Activated T-cell treated with anti-CD3 and anti-CD28 coated beads for 1 hour (primary cell): ENCODE measurements at regions not wholly inside any gene's neighbourhood (a gene's known extent, or its start where the extent isn't known, plus 50 kb on each side); places are given as distances from the start of the nearest gene placed in this dataset.

Experiments used
- DNase-seq: peaks from one replicate; pipeline ENCODE4 v3.0.0-alpha.2; 2020; ENCODE audit warnings: low read depth

DNA sequence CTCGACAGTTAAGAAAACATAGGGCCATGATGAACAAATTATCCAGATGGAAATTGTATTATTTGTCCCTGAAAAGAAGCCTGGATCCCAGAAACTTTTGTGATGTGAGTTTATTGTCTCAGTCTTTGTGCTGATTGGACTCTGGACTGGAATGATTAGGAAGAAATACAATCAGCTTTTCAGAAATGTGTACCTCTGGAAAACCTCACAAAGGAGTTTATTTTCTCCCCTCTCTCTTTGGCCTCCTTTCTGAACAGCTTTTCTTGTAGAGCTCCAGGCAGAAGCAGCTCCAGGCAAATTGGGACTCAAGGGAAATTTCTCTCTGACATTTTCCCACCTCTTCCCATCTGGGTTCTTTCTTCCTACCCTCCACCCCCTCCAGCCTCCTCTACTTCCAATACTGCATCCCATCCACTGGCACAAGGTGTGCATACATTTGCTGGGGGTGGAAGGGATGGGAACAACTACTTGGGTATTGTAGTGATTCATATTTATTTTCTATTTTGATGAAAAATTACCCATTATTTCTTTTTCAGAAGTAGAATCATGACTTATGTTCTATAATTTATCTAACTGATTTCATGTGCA, 119.7 kb downstream of the CD47 start:
- no peak for DNase-seq

DNA sequence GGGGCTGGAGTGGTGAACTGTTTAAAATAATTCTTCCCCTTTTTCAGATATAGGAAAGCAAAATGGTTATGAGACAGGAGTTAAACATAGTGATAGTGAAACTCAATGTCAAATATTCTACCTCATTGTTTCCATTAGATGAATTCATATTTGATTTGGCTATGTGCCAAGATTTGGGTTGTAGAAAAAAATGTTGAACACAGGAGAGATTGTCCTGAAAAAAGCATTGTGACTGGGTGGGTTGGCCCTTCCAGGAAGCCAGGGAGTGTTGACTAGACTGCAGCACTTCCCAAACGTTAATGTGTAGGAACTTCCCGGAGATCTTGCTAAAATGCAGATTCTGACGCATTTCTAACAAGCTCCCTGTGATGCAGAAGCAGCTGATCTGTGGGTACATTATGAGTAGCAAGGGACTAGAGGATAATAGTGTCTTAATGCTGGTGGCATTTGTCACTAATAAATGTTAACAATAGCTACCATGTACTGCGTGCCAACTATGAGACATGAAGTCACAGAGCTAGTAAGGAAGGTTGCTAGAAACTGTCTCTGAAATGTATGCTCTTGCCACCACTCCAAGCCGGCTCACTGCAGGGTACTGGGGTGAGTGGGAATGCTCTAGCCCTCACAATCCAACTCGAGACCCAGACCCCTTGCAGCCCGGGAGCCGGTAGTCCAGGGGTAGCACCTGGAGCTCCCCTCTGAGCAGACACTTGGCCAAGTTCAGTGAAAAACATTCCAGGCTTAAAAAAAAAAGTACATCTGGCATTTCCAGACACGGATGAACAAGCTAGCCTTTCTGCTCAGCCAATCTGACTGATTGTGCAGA, 120.6 kb downstream of the CD47 start:
- no peak for DNase-seq

DNA sequence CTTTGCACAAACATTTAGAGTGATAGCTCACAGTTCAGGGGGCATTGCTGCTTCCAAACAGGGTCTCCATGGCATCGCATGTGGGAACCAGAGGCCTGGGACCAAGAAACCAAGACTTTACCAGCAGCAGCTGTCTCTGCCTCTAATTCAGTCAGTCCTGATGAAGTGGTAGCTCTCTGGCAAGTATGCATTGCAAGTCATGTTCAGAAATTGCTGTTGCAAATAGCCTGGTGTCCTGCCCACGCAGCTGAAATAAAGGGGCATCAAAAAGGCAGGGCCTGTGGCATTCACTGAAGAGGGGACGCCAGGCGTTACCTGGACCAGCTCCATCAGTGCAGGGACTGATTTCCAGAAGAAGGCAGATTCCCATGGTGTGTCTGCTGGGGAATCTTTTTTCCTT, 121.3 kb downstream of the CD47 start:
- no peak for DNase-seq

DNA sequence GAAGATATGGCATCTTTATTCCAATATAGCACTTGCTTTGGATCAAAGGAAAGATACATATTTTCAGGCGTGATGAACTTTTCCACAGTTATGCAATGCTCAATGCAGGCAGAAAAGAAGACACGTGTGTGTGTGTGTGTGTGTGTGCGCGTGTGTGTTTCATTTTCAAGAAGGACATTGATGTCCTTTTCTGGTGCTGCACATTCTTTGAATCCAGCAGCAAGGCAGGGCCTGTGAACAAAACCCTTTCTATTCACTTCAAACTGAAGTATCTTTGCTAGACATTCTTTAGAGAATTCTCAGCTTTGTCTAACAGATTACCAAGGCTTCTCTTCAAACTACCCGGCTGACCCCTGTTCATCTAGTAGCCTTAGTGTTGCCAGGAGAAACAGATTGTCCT, 124.6 kb downstream of the CD47 start:
- DNase-seq: no peak

DNA sequence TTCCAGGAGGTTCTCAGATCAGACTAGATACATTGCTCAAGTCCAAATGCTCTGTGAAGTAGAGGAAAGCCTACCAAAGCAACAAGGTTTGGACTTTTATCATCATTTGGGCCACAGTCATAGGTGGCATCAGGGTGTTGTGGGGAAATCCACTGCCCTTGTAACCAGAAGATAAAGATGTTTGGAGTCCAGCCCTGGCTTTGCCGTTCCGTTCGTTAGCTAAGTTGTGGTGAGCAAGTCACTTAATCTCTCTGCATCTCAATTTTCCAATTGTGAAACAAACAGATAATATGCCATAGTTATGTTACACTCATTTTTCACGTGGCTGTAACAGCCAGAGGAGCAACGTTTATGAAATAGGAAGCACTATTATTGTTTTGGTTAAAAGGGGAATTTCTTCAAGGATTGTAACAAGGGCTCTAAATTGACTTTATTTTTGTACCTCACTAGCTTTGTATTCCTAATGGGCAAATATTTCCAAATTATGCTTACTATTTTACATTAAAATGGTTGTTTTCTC, 125.6 kb downstream of the CD47 start:
- no peak for DNase-seq

DNA sequence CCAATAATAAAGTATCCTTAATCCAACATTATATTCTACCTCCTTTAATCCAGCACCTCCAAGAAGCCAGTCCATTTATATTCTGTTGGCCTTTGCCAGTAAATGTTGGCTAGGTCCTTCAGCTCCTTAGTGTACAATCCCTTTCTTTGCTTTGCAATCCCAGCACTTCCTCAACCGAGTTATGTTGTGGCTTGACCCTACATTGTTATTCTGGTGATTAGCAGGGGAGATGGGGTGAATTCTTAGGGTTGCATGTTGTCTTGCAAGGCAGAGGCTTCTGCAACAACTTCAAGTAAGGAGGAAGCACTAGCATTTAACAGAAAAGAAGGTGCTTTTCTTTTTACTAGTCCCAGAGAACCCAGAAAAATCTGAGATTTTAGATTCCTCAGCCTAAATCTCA, 127.2 kb downstream of the CD47 start:
- DNase-seq: no peak

DNA sequence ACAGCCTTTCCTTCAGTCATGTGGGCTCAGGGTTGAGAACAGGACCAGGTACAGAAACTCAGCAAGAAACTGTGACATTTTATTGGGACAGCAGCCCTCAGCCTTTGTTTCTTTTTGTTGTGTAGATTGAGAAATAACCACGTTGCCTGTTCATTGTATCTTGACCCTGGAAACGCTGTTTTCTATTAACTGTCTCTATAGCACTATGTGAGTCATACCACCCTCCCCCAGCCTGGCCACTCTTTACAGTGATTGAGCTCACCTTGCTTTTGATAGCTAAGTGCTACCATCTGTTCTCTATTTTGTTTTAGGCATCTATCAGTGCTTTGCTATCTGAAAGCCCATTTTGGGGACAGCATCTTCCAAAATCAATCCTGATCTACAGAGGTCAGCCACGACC, 127.9 kb downstream of the CD47 start:
- no peak for DNase-seq

DNA sequence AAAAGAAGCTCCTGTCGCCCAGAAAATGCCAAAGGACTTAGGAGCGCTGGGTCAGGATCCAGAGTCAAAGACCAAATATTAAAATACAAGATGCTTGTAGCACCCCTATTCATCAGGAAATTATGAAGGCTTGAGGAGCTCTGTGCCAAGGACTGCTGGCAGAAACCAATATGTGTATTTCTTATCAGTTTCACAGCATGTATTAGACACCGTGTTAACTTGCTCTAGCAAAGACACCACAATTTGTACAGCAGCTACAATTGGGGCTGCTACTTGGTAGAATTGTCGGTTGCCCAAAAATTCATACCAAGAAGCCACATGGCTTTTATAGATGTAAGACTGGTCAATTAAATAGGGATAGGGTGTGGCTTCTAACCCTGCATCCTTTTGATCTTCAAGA, 128.8 kb downstream of the CD47 start:
- DNase-seq: no peak

DNA sequence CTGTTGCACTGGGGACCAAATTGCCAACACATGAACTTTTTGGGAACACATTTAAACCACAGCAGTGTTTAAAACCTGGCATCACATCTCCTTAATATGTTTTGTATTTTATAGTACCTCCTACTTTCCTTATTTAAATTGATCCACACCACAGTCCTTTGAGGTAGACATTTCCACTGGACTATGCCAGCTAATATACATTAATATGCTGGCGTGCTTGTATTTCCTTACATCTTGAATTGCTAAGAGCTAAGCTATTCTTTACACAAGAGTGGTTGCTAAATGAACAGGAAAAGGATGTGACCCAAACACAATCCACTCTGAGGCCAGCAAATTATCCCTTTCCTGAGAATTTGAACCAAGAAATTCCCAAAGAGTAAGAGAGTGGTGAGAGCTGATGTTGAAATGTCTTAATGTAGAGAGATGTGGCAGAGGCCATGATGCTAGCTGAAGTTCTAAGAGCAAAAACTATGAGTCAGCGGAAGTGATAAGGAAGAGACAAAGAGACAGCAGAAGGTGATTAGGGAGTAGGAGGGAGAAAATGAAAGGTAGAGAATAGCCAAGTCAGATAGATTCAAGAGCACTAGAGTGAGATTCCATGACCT, 131.2 kb downstream of the CD47 start:
- no peak for DNase-seq

DNA sequence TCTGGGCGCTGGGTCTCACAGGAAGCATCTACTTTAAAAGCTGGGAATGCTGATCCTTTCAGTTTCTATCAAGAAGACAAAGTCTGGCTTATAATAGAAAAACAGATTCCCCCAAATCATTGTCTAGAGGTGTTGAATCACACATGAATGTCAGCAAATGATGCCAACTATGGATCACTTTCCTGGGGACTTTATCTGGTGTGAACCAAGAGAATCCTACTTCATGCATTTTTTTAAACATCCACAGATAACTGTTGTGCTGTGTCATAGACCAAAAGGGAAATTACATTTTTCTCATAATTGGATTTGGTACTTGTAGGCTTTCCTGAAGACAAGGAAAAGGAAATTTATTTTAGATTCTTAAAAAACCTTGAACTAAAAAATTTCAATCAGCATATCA, 132.7 kb downstream of the CD47 start:
- no peak for DNase-seq

DNA sequence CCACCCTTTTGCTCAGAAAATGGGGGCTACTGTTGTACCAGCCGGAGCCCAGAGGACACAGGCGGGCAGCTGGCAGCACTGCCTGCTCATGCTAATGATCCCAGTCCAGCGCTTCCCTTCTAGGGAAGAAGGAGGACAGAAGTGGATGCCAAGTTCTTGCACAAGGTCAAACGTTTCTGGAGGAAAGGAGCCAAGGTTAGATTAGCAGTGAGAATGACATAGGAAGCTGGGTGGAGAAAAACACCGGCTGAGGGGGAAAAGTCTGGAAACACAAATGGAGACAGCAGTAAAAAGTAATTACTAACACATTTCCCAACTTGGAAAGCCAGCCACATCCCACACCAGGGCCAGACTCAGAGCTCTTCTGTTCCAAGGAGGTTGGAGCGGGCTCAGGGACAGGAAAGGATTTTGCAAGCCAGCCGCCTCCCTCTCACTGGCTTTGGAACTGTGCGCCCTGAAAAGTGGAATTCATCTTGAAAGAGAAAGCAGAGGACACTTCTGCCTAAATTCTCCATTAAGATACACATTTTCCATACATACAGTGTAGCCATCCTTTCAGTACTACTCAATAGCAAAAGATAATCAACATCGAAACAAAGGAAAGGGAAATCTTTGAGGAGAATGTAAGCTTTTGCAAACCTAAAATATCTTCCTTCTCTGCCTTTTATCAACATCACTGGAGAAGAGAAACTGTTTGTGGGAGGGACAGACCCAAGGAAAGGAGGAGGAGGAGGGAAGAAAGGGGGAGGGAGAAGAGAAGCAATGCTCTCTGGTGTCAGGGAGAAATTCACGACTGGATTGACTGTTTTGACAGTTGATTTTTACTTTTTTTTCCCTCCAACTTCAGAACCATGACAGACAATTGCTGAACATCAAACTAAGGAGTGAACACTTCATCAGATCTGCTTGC, 133.6 kb downstream of the CD47 start:
- DNase-seq: no peak

DNA sequence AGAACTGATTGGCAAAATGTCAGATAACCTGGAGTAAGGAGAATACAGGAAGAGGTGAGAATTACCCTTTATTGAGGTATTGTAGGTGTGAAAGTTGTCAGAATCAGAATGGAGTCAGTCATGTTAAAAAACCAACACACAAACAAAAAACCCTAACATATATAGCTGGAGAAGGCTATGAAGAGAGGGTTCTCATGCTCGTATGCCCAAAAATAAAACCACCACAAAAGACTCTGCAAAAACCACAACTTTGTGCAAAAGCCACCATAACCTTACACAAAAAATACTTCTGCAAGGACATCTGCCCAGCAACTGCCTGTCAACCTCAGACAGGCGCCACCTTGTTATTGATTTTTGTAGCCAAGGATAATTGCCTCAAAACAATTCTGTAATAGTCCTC, 136.0 kb downstream of the CD47 start:
- no peak for DNase-seq

DNA sequence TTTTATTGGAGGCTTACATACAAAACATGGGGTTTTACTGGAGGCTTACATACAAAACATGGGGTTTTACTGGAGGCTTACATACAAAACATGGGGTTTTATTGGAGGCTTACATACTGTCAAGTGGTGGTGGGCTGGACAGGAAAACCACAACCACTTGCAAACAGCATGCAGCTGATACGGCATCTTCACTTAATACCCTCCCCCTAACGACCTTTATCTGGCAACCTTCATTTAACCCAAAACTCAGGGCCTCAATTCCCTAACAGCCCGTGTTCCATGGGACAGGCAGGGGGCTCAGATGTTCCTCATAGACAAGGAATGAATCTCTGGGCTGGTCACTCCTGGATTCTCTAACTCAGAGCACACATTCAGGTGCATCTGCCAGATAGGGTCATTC, 137.1 kb downstream of the CD47 start:
- DNase-seq: no peak

DNA sequence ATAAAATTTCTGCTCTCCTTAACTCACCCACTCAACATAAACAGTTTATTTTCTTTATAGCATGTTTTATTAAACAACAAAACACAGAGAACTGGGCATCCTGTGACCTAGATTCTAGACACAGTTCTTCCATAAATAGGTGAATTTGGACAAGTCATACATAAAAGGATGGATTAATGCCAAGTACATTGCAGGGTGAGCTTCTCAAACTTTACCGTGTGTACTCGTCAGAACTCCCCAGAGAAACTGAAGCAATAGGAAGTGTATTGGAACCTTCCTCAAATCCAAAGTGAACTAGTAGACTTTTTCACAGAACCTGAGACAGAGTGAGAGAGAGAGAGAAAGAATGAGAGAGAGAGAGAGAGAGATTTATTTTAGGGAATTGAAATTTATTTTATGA, 139.7 kb downstream of the CD47 start:
- no peak for DNase-seq

DNA sequence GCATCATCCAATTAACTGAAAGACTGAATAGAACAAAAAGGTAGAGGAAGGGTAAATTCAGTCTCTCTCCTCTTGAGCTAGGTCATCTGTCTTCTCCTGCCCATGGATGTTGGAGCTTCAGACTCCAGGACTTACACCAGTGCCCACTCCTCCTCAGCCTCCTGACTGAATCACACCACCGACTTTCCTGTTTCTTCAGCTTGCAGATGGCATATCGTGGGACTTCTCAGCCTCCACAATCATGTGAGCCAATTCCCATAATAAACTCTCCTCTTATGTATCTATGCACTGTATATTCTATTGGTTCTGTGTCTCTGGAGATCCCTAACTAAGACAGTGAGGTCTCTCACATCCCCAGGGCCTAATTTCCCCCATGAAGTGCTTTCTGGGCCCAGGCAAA, 140.4 kb downstream of the CD47 start:
- no peak for DNase-seq

DNA sequence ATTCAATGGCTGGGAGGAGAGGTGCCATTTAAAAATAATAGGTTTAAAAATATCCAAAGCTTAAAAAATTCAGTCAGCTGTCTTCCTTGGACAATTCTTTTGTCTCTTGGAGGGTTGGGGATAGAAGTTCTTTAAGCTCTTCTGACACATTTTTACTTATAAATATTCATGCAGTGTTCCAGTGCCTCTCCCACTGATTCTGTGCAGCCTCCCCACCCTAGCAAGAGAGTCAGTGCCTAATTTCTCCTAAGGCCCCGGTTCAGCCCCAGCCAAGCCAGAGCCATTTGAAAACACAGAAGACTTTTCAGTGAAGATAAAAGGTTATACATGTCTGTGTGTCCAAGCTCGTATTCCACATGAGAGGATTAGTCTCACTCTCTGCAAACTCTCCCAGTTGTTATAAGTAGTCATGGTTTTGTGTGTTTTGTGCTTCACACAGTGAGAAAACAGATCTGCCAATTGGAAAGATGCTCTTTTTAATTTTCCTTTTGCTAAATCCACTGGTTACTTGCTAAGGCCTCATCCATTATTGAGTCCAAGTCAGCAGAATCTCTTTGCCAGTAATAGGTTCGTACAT, 141.3 kb downstream of the CD47 start:
- DNase-seq: no peak

DNA sequence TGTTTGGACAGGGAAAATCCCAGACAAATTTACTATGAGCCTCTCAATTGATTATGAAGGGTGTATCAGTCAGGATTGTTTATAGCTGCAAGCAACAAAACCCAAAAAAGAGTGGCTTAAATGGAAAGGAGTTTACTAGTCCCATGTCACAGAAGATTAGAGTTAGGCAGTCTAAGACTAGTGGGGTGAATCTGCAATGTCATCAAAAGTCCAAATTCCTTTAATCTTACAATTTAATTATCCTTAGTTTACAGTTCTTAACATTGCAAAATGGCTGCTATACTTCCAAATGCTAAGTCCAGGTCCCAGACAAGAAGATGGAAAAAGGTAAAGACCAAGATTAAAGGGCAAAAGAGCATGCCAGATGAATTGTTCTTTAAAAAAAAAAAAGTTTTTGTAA, 143.6 kb downstream of the CD47 start:
- DNase-seq: no peak

DNA sequence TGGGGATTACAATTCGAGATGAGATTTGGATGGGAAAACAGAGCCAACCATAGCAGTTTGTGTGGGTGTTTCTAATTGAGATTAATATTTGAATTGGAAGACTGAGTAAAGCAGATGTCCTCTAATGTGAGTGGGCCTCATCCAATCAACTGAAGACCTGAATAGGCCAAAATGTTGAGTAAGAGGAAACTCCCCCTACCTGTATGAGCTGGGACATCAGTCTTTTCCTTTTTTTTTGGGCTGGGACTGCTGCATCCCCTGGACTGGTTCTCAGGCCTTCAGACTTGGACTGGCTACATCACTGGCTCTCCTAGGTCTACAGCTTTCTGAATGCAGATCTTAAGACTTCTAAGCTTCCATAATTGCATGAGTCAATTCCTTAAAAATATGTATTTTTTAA, 144.1 kb downstream of the CD47 start:
- DNase-seq: no peak

DNA sequence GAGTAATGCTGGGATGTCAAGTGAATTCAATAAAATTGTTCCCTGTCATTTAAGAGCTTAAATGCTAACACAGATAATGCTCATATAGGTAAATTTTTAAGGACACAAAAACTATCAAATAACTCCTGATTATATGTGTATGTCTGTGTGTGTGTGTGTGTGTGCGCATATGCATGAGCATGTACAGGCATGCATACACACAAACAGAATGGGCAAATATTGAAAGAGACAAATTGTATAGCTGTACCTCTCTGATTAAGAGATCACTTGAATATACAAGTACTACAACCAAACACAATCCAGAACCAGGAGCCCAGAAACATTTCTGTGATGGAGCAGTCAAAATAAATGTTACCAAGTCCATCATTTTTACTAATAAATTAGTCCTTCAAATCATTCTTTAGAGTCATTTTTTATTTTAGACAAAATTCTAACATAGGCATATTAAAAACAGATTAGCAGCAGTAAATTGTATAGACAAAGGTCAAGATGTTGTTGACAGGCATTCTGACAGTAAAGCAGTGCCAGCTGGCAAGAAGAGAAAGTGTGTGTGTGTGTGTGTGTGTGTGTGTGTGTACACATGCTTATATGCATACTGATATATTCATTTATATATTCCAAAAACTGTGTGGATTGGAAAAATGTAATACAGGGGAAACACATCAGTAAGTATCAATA, 145.3 kb downstream of the CD47 start:
- DNase-seq: no peak

DNA sequence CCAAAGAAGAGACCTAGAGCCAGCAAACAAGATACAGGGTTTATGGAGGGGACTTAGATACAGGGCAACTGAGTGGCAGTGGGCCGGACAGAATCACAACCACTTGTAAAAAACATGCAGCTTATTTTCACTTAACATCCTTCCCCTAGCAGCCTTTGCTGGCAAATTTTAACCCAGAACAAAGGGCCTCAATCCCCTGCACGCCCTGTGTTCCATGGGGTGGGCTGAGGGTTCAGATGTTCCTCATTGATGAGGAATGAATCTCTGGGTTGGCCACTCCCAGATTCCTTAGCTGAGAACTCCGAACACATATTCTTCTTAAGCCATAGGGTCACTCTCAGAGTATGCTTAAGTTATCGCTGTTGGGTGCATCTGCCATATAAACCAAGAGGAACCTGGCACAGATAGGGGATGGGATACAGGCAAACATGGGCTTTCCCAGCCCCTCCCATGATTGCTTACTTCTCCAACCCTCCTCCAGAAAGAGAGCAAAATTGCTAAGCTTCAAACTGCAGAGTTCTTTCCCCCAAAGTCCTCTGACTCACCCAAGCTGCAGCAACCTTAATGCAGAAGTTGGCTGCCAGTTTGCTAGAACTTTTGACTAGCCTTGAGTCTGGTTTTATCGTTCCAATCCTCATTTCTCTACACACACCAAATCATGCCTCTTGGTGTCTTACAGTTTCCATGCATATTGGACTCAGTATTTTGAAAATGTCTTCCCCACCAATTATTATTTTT, 146.9 kb downstream of the CD47 start:
- no peak for DNase-seq
